Stomach (tissue), 4 donors: ENCODE measurements at regions not wholly inside any gene's neighbourhood (a gene's known extent, or its start where the extent isn't known, plus 50 kb on each side); places are given as distances from the start of the nearest gene placed in this dataset.

Experiments used
- CTCF ChIP-seq, 7 experiments: fragments of 450-650 bp in 4 of 7; fragments of 200-600 bp in 3 of 7; sonication (generic) in 3 of 7; IDR thresholded peaks; one replicate each; pipeline ENCODE4 v1.5.1; 2016 to 2019; ENCODE audit warnings: antibody characterized with exemption in 7 of 7, control low read depth in 2 of 7, mild to moderate bottlenecking in 1 of 7
- EP300 ChIP-seq: sonication (generic); formaldehyde crosslinking; IDR thresholded peaks from one replicate; pipeline ENCODE4 v1.6.1; 2017; ENCODE audit warnings: antibody characterized with exemption
- POLR2A ChIP-seq, 4 donors: fragments of 450-650 bp; IDR thresholded peaks; one replicate each; pipeline ENCODE4 v1.6.1; 2016; ENCODE audit warnings: antibody characterized with exemption in 4 of 4, control low read depth in 2 of 4, mild to moderate bottlenecking in 1 of 4, moderate library complexity in 1 of 4
- POLR2AphosphoS5 ChIP-seq, 3 donors: sonication (generic); formaldehyde crosslinking; IDR thresholded peaks; one replicate each; pipeline ENCODE4 v1.6.1; 2016; ENCODE audit warnings: antibody characterized with exemption in 3 of 3

- no peak for TF ChIP-seq CTCF (IDR thresholded peaks at IDR 0.05)
- no peak for TF ChIP-seq EP300
- TF ChIP-seq POLR2A (IDR thresholded peaks at IDR 0.05) = no peak
- TF ChIP-seq POLR2AphosphoS5 (IDR thresholded peaks at IDR 0.05) = no peak
Measured at GRCh38 chr12:94732367-94732990, 82.1 kb upstream of the TMCC3 start.
